Activated CD4-positive, alpha-beta T cell treated with anti-CD3 and anti-CD28 coated beads, Interleukin-10, Interleukin-2, amounts not matched to agents 100 ng/mL and 50 ng/mL, durations not matched to agents 16 hours and 8 hours (primary cell): ENCODE measurements at regions not wholly inside any gene's neighbourhood (a gene's known extent, or its start where the extent isn't known, plus 50 kb on each side); places are given as distances from the start of the nearest gene placed in this dataset.
"Not testable (repeated sequence)": the region's sequence is repeated elsewhere in the genome, so short reads cannot be mapped to it uniquely, and the experiment has no call there.

Experiments
- DNase-seq: peaks from one replicate; pipeline ENCODE4 v3.0.0-alpha.2; 2020

DNA sequence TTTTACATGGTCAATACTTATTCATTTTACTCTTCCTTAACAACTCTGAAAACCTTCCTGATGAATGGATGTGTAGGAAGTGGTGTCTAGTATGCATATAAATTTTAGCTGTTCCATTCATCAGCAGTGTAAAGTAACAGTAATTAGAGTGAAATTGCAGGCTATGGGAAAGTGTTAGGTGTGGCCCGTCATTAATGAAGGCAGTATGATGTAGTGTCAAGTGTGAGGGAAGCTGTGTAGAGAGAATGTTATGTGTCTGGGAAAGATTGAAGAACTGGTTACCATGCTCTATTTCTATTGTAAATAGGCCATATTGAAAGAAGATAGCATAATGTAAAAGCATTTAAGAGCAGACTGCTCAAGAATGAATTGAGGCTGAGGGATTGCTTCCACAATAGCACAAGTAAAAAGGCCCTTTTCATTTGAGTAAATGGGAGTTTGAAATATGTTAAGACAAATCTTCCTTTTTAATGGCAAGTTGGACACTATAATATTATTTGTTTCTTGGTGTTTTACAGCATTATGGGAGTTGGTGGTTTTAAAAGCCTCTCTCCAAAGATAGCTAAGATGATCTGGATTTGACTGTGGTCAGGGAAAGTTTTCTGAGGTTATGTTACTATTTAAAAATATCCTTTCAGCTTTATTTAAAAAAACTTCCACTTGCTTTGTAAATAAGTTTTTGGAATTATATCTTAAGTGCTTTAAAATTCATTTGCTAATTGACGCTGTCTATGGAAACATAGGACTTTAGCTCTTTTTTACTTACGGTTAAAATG, 401.0 kb upstream of the ZEB2 start:
- DNase-seq: no peak

DNA sequence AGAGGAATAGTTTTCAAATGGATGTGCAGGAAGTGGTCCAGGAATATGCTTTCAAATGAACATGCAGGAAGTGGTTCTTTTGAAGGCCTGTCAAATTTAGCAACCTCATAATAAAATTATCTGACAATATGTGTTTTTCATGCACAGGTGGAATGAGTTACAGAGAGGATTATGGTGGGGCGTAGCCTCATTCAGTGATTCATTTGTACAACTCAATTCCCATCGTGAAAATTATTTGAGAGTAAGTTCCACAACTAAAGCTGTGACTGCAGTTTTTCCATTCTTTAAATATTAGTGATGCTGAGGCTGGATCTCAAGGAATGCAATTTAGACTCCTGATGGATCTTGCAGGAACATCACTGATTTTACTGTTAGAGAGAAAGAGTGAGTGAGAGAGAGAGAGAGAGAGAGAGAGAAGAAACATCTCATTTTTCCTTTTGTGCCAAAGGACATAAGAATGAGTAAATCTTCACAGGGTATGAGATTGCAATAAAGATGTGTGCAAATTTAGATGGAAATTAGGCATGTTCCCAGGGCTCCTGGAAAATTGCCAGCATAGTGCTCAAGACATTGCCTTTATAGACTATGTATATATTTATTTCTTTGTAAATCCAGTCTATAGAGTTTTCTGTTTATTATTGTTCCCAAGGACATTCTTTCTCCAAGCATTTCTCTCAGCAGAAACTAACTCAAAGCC, 394.9 kb upstream of the ZEB2 start:
- no peak for DNase-seq

DNA sequence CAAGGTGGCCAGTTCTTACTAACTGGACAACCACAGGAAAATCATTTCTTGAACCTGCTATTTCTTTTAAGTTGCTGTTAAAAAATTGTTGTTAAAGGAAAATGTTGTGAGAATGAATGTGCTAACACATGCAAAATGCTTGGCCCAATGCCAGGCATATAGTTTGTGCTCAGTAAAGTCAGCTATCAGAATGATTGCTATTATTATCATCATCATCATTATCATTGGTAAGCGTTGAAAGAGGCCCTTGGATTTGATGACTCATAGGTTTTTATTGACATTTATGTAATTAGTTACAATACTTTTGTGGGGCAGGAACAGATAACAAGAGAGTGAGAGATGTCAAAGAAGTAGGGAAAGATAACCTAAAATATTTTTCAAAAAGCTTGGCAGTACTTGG, 394.2 kb upstream of the ZEB2 start:
- DNase-seq: no peak

DNA sequence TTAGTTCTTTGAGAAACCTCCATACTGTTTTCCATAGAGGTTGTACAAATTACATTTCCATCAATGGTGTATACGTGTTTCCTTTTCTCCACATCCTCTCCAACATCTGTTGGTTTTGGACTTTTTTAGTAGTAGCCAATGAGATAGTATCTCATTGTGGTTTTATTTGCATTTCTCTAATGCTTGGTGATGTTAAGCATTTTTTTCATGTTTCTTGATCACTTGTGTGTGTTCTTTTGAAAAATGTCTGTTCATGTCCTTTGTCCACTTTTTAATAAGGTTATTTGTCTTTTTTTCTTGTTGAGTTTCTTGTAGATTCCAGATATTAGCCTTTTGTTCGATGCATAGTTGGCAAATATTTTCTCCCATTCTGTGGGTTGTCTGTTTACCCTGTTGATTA, 392.3 kb upstream of the ZEB2 start:
- DNase-seq: no peak

DNA sequence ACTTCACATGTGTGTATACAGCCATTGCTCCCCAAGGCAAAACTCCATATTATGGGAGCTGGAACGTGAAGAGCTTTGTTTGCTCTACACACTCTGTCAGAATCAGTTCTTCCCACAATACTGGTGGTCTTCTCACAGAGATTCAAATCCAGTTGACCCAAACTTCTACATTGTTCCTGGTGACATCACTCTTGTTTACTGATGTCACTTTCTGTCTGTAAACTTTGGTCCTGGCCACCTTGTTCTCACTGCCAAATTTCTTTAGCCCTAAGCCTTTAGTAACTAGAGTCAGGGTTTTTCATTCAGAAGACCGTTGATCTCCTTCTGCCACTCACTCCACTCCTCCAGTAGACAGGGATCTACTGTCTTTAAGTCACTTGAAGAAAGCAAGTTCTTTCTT, 386.0 kb upstream of the ZEB2 start:
- DNase-seq: no peak

DNA sequence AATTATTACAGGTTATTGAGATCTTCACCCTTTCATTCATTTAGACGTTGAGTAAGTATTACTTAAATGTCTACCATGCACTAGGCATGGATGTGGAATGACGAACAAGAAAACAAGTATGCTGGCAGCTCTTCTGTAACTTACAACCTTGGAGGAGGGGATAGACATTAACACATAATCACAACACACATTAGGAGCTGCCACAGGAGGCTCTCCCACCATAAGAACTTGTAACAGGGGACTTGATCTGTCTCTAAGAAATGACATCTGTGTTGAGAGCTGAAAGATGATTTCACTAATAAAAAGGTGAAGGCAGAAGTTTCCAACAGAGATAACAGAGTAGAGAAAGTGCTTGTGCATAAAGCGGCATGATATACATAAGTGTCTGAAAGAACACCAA, 384.7 kb upstream of the ZEB2 start:
- no peak for DNase-seq

DNA sequence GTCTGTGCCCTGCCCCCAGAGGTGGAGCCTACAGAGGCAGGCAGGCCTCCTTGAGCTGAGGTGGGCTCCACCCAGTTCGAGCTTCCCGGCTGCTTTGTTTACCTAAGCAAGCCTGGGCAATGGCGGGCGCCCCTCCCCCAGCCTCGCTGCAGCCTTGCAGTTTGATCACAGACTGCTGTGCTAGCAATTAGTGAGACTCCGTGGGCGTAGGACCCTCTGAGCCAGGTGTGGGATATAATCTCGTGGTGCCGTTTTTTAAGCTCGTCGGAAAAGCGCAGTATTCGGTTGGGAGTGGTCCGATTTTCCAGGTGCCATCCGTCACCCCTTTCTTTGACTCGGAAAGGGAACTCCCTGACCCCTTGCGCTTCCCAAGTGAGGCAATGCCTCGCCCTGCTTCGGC, 383.1 kb upstream of the ZEB2 start:
- not testable (repeated sequence) for DNase-seq

DNA sequence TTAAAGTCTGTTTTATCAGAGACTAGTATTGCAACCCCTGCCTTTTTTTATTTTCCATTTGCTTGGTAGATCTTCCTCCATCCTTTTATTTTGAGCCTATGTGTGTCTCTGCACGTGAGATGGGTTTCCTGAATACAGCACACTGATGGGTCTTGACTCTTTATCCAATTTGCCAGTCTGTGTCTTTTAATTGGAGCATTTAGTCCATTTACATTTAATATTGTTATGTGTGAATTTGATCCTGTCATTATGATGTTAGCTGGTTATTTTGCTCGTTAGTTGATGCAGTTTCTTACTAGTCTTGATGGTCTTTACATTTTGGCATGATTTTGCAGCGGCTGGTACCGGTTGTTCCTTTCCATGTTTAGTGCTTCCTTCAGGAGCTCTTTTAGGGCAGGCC, 381.5 kb upstream of the ZEB2 start:
- DNase-seq: not testable (repeated sequence)

DNA sequence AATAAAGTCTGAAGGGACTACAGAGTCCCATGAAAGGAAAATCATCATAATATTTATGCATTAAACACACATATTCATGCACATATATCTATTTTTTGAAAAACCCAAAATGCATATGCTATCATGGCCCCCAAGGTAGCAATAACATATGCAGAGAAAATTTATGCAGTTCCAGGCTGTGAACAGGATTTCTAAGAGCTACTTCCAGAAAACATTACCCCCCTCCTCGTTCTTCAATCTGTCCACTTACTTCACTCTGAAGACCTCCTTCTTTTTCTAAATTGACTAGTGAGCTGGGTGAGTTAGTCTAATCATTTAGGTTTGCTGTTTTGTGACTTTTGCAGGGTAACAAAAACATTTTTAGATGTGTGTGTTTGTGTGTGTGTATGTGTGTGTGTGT, 376.4 kb upstream of the ZEB2 start:
- DNase-seq: no peak

DNA sequence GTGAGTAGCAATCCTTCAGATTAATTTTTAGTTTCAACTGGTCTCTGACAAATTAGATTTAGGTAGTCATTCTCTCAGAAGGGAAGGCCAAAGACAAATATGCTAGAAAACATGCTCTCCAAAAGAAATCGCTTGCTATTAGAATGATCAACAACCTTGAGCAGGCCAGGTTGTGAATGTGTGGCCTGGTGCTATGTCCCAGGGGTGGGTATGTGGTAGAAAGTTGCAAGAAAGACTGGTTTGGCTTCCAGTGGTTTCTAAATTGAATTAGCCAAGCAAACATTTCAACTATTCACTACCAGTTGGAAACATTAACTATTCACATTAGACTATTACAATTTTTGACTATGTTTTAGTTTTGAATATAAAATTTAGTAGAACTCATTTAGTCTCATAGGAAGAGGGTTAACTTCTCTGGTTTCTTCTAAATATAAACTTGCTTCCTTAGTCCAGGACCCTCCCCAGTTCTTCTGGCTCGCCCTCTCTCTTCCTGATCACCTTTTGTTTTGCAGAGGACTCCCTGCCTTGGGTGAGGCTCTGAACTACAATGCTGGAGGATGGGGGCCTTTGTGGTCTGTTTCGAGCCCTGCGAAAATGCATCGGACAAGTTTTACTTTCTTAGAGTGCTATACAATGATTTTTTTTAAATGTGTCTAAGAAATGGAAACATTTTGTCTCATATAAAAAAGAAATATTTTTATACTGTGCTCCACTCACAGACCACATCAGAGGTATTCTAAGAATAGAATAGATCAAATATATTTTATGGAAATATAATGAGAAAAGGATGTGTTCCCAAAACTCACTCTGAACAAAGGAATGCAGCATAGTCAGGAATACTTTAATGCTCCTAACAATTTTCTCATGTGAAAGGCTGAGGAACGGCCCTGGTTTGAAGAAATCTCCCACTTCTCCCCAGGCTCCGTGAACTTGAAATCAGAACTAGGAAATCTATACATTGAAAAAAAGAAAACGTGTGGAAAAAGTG, 375.0 kb upstream of the ZEB2 start:
- DNase-seq: no peak

DNA sequence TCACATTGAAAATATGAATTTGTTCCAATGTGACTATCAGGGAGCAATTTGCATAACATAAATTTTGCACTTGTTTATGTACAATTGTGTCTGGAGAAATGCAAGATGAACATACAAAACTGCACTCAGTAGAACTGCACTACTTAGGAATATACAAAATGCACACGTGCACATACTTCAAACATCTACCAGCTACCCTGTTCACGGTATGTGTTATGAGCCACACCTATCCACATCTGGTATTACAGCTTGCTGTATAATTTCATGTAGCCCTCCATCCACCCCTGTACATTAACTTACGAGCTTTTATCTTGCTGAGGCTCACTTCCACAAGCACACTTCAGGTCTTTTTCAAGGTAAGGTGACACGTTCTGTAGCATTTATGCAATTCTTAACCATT, 373.5 kb upstream of the ZEB2 start:
- DNase-seq: no peak

DNA sequence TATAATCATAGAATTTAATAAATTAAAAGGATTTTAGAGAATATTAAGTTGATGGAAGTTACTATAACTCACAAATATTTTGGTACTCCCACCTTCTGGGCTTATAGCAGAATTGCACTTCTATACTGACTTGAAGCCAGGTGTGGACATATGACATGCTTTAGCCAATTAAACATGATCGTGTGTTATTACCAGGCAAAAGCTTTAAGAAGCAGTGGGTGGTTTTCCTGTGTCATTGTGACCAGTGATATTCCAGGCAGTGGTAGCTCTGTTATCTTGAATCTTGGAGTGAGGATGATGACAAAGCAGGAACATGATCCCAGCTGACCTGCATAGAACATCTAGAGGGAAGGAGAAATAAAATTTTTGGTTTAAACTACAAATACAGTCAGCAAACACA, 370.9 kb upstream of the ZEB2 start:
- no peak for DNase-seq

DNA sequence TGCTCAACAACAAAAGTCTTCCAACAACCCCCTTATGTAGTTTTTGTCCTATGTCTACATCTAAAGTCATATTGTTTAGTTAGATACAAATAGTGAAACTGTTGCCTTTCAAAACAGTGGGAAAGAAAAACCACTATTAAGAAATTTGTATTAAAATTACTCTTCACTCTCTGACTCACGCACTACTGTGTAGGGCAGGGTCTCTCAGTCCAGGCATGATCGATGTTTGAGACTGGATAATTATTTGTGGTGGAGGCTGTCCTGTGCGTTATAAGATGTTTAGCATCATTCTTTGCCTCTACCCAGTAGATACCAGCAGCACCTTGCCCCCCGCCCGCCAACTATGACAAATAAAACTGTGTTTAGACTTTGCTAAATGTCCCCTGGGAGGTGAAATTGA, 369.4 kb upstream of the ZEB2 start:
- DNase-seq: no peak

DNA sequence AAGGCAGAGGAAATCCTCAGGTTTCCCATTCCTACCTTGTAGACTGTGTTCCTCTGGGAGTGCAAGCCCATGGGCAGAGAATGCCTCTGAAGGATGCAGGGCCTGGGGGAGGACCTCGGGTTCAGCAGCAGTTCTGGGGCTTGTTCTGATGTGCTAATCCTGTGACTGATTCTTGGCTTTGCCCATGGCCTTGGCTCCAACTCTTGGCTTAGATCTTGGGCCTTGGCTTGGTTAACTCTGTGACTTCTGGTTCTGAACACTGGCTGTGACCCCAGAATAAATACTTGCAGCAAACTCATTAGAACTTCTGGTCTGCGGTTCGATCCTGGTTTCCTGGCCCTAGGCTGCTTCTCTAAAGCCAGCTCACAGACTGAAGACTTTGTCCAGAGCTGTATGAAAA, 366.9 kb upstream of the ZEB2 start:
- DNase-seq: no peak

DNA sequence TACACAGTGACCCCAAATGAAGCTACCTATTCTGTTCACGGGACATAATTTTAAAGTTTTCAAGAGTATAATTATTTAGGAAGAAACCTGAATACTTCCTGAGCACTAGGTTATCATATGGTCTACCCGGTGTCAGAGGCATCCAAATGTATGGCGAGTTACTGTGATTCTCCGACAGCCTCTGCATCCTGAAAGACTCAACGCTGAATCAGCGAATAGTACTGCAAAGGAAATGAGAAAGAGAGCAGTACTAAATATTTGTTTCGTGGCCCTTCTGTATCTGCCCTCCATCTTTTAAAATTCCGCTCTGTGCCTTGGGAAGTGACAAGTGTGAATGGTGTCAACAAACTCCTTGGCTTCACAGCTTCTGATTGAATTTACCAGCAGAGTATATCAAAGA, 358.0 kb upstream of the ZEB2 start:
- DNase-seq: no peak

DNA sequence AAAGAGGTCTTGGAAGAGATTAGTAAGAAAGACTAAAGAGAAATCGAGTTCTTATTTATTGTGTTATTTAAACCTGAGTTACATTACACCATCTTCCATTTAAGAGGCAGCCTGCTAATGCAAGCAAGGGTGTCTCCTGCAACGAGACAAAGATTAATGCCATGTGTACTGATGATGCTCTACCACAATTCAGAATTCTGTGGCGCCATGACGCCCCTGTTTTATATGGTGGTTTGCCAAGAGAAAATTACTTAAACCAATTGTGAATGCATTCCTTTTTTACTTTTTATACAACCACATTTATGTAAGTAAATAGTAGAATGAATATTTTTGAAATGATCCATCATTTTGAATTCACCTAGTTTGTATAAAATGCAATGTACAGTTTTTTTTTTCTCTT, 356.1 kb upstream of the ZEB2 start:
- DNase-seq: no peak

DNA sequence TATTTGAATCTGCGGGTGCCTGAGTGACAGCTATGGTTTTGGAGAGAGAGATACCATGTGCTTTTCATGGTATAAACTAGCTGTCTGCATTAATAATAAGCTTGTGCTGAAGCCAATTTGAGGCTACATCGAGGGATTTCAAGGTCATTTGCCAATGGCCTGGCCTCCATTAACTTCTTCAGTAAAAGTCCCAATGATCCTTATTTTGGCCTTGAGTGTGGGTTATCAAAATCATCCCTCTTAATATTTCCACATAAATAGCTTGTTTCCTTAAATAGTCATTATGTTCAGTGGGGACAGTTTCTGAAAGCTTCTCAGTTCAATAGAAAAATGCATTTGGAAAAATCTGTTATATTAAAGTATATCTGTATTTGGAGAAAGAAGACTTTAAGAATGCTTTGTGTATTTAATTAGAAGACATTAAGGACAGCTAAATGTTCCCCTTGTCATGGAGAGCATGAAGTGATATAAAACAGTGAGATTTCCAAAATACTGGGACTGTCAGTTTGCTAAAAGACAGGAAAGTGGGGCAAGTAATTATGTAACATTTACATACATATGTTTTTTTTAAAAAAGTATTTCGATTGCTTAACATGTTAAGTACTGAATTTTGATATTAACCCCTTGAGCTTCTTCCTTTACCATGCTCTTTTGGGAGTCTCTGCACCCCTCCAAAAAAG, 355.5 kb upstream of the ZEB2 start:
- no peak for DNase-seq

DNA sequence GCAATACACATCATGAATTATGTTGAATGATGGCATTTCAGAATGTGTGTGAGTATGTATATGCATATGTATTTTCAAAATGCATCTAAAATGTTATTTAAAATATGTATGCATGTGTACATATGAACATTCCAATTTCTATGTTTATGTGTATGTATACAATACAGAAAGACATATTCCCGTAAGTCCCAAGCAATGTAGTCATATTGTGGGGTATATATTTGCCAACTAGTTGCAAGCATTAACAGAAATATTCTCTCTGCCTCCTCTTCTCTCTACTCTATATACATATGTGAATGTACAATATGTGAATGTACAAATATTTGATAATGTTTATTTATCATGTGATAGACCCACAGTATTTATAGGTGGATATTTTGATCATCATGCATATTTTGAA, 345.8 kb upstream of the ZEB2 start:
- DNase-seq: no peak

DNA sequence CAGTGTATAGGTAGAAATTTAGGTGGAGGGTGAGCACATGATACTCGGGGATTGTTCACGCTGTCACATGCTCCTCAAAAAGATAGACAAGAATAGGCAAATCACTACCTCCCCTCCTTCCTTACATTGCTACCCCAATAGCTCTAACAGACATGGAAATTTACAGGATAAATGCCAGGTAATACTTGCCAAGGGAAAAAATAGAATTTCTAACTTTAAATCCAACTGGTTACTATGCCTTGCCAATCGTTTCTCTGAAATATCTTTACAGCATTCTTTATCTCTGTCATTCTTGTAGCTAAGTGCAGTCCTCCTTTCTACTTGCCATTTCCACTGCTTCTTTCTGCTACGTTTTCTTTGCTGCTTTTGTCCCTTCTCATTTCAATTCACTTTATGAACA, 339.8 kb upstream of the ZEB2 start:
- DNase-seq: no peak

DNA sequence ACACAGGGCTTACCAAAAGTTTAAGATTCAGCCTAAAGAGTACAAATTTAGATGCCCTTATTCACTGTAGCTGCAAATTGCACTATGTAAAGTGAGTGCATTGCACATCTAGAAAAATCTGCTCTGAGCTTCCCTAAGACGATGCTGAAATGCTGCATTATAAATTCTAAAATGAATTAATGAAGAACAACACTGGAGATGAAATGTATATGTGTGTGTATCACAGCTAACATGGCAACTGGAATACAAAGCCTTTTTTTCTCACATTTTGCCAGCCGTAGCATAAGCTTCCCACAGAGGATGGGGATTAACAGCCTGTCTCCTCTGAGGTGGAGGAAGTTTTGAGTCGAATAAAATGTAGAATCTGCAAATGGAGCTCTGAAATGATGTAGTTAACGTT, 338.3 kb upstream of the ZEB2 start:
- no peak for DNase-seq

DNA sequence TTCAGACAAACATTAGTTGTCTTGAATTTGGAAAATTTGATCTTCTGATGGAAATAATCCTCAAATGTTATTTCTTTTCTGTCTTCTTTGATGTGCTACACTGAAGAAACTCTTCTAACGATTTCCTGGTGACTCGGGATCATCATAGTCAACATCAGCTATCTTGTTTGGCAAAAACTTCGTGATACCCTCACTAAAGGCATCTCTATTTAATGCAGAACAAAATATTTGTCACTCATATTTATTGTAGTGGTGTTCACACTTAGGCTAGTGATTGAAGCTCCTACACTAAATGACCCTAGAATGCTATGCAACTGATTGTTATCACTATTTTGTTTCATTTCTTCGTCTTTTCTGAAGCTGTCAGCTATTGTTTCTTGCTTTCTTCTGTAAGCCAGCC, 334.7 kb upstream of the ZEB2 start:
- DNase-seq: no peak

DNA sequence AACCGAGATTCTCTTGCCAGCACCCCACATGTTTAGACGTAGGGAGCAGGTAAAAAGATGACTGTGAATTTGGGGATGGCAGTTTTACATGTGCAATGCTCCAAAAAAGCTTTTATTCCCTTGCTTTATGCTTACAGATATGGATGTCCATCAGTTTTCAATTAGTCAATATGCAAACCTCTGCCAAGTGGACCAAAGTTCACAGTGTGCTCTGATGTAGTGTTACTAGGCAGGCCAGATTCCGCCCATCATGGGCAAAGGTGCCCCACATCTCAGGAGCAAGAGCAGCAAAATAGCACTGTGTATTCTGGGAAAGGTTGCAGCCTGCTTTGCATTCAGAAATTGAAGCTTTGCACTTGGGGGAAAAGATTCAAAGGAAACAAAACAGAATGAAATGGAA, 329.7 kb upstream of the ZEB2 start:
- DNase-seq: no peak

DNA sequence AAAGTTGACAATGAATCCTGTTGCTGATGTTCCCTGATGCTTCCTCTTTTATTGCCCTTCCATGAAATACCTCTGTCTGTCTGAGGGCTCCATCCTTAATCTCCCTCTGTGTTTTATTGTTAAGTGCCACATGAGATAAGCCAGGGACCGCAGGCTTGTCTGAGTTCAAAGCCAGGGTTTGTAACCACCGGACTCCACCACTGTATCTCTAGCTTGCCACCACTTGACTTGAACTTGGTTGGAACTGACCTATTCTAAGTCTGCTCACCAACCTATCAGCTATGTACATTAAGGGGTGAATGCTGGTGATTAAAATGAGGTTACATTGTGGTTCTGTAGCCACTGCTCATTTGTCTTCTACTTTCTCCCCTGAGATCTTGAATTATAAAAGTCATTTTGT, 328.5 kb upstream of the ZEB2 start:
- DNase-seq: no peak
